ENCODE measurements at regions not wholly inside any gene's neighbourhood (a gene's known extent, or its start where the extent isn't known, plus 50 kb on each side); places are given as distances from the start of the nearest gene placed in this dataset.
"Not testable (repeated sequence)": the region's sequence is repeated elsewhere in the genome, so short reads cannot be mapped to it uniquely, and the experiment has no call there.

DNA sequence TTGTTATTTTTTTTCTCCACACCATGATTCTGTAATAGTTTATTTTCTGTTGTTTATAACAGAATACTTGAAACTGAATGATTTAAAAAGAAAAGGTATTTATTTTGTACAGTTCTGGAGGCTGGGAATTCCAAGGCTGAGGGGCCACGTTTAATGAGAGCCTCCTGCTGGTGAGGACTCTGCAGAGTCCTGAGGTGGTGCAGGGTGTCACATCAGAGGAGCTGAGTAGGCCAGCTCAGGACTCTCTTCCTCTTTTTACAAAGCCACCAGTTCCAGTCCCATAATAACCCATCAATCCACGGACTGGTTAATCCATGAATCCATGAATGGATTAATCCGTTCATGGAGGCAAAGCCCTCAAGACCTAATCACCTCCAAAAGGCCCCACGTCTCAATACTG is 71.6 kb downstream of the TFAP2A start:
- DNase-seq: no peak

DNA sequence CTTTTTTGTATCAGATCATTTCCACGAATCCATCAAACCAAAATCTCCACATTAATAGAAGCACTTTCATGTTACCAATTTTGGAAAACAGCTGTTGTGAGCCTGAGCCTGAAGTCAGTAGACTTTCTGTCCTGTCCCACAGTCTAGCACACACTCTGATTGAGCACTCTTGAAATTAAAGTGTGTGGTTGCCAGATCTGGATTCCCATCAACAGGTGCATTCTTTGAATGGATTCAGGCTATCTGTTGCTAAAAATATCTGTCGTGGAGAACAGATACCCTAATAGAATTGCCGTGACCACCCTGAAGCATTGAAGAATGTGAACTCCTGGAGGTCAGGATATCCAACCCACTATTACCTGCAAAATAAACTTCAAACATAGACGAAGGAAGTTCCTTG is 73.3 kb downstream of the TFAP2A start:
- DNase-seq: no peak

DNA sequence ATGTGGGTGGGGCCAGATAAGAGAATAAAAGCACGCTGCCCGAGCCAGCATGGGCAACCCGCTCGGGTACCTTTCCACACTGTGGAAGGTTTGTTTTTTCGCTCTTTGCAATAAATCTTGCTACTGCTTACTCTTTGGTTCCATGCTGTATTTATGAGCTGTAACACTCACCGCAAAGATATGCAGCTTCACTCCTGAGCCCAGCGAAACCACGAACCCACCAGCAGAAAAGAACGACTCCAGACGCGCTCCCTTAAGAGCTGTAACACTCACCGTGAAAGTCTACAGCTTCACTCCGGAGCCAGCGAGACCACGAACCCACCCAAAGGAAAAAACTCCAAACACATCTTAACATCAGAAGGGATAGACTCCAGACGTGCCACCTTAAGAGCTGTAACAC is 76.7 kb downstream of the TFAP2A start:
- DNase-seq: no peak

DNA sequence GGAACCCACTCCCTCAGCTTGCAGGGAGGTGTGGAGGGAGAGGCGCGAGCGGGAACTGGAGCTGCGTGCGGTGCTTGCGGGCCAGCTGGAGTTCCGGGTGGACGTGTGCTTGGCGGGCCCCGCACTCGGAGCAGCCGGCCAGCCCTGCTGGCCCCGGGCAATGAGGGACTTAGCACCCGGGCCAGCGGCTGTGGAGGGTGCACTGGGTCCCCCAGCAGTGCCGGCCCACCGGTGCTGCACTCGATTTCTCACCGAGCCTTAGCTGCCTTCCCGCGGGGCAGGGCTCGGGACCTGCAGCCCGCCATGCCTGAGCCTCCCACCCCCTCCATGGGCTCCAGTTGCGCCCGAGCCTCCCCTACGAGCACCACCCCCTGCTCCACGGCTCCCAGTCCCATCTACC is 77.5 kb downstream of the TFAP2A start:
- not testable (repeated sequence) for DNase-seq

DNA sequence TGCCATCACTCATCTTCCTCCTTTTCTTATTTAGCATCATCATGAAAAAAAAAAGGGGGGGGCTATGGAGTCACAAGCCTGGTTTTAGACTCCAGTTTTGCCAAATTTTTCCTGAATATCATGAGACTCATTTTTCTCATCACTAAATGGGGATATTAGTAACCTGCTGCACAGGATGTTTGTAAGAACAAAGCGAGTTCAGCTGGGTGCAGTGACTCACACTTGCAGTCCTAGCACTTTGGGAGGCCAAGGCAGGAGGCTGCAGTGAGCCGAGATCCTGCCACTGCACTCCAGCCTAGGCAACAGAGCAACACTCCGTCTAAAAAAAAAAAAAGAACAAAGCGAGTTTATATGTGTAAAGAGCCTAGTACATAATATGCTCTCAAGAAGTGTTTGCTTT is 82.8 kb downstream of the TFAP2A start:
- DNase-seq: no peak

DNA sequence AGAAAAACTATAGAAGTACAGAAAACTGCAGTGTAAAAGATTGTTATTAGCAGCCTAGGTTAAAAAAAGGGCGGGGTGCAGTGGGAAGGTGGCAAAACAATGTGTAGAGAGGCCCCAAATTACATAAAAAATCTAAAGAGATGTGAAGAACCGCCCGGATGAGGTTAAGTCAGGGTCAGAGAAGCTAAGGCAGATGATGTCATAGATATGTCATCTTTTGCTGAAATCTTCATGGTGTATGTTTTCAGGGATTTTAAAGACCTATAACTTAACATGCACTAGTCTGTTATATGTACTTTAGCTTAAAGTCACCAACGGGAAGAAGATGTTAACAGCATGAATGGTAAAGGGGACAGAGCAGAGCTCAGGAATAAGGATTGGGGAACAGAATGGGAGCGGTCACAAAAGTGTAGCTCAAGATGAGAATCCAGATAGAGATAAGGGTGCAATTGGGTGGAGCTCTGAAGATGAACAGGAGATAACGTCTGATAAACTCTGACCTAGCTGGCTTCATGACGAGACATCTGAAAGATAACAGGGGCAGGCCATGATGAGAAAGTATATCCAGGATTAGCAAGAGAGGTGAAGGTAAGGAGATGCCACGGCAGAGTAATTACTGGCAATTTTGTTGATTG is 83.4 kb downstream of the TFAP2A start:
- no peak for DNase-seq

DNA sequence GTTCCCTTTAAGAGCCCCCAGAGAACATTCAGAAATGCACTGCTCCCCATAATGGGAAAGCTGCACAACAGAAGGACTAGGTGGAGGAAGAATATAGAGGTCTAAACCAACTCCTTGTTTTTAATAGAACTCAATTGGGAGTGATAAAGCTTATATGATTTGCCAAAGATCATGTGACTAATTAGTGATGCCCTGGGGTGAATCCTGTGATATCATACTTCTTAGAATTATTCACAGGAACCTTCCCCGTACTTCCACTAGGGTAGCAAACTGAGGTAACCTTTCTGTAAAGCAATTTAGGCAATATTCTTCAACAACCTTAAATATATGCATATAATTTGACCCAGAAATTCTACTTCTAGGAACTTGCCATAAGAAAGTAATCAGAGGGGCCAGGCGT is 84.4 kb downstream of the TFAP2A start:
- no peak for DNase-seq

DNA sequence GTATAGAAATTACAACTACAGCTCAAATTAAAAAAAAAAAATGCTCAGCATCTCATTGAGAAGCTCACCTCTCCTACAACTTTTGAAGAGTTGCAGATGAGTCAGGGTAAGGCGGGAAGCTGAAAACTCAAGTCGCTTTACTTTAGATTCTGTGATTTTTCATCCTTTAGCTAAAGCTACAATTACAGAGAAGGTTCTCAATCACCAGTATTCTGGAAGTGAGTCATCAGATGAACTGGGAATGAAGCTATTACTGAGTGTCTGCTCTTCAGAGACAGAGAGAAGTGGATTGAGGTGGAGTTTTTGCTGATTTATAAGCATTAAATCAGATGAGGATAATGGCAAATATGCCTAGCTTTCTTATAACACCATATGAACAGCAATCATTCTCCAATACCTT is 91.9 kb downstream of the TFAP2A start:
- DNase-seq: no peak

DNA sequence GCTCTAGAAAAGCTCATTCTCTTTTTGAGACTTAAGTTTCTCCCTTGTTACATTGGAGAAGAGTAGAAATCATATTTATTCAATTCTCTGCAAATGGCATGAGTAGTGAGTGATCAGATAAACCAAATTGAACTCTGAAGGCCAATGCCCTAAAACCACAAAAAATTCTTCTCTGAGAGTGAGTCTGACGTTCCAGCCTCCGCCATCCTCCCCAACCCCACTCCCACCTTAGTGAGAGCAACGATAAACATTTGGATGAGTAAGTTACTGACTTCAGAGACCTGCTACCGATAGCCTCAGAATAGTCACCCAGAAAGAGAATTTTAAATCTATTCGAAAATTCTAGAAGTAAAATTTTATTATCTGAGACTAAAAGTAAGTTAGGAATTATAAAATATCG is 94.6 kb downstream of the TFAP2A start:
- no peak for DNase-seq

DNA sequence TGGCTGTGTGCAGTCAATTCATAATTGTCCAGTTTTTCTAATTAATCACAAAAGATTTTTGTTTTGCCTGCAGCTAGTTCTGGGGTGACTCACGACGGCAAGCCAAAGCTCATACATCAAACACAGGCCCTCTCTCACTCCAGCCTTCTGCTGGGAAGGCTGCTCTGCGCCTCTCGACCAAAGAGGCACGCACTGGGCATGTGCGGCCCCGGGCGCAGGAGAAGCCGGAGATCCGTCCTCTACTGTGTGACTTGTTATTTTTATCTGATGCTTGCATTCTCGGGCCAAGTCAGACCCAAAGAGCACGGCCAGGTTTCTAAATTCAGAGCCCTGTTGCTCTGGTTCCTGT is 98.5 kb downstream of the TFAP2A start:
- DNase-seq: no peak

DNA sequence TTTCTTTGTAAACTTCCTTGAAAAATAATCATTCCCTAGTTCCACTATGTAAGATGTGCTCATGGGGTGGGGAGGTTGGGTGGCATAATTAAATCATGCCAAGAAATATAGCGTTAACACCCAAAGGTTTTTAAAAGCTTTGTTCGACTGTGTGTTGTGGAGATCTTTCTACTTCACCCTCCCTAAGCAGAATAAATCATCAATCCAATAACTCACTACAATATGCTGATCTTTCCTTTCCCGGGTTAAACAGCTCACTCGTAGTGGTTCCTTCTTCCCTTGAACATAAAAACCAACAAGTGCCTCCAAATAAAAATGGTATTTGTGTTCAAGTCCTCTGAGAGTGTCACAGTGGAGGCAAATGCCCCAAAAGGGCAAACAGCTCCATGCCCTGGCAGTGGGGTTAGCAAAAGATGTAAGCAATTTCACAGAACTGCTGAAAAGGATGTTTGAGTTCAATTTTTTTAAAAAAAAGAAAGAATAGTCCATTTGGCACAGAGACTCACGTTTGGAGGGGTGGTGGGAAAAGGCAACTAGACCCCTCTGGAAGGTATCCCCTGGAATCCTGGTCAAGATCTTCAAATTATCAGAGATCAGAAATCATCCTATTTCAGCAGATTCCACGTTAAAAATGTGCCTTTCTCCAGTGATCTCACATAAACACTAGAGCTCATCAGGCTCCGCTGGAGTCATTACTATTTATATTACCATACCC is 99.1 kb downstream of the TFAP2A start:
- no peak for DNase-seq

DNA sequence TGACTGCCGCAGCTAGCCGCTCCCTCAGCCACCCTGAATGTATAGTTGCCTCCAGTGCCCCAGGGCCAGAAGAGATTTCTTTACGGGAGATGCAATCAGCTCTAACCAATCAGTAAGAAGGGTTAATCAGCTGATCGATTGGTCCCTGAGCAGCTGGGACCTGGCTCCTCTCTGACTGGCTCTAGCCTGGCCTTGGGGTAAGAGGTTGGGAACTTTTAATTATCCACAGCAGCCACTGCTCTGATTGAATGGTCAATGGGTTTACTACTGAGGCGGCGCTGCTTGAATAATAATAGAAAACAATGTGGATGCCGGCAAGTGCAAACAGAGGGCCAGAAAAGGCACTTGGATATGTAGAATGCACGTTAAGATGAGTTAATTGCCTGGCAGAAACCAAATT is 99.8 kb downstream of the TFAP2A start:
- no peak for DNase-seq

DNA sequence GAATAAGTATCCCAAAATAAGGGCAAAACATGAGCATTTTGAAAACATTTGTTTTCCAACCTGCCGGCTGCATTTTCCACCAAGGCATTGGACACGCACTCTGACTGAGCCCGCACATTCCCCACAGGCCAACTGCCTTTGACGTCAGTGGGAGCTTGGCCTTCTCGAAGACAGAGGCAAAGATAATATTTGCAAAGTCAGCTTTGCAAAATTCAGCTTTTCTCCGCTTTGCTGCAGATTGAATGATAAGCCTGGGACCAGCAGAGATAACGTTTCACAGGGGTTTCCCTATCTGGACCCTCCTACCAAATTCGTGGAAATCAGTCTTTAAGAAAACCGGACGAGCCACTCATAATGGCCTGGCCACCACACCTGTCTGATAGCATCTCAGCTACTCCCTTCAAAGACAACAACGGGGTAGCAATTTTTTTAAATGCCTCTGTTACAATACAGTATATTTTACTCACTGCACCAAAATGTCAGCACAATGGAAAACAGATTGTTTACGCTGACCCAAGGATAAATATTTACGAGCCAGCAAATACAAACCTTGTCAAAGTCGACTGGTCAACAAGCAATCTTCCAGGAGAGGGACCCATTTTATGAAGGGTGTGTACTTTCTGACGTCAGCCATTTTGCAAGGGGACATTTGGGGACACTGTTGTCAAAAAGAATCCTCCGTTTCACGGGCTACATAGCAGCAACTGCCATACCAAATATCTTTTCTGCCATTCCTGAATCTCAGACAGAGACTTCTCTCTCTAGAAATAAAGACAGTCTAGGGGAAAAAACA is 100.5 kb downstream of the TFAP2A start:
- no peak for DNase-seq

DNA sequence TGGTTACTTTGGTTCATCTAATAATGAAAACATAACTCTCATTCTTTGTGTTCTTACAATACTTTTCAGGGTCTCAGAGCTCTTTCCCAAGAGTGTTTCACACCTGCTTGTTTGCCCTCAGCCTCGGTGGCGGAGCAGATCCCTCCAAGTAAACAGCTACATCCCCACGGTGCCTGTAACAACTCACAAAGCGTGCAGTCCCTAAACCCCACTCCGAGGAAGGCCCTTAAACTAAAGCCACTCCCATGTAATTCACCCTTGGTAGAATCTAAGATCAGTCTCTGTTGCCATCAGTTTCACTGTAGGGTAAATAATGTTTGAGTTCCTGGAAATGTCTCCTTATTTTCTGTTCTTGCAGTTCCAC is 101.1 kb downstream of the TFAP2A start:
- DNase-seq: no peak

DNA sequence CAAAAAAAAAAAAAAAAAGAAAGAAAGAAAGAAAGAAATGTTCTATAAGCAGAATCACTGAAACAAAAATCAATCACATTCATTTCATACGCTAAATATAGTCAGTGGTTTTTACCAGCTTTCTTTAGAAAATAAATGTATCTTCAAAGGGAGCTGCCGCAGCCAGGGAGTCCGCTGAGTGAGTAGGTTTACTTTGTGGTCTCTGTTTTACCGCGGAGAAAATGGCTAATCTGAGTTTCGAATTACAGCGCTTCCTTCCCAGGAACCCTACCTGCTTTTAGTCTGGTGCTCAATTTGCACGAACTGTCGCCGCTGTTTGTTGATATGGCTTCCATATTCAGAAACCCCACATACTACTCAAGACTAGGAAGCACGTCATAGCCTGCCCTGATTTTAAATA is 102.4 kb downstream of the TFAP2A start:
- DNase-seq: no peak

DNA sequence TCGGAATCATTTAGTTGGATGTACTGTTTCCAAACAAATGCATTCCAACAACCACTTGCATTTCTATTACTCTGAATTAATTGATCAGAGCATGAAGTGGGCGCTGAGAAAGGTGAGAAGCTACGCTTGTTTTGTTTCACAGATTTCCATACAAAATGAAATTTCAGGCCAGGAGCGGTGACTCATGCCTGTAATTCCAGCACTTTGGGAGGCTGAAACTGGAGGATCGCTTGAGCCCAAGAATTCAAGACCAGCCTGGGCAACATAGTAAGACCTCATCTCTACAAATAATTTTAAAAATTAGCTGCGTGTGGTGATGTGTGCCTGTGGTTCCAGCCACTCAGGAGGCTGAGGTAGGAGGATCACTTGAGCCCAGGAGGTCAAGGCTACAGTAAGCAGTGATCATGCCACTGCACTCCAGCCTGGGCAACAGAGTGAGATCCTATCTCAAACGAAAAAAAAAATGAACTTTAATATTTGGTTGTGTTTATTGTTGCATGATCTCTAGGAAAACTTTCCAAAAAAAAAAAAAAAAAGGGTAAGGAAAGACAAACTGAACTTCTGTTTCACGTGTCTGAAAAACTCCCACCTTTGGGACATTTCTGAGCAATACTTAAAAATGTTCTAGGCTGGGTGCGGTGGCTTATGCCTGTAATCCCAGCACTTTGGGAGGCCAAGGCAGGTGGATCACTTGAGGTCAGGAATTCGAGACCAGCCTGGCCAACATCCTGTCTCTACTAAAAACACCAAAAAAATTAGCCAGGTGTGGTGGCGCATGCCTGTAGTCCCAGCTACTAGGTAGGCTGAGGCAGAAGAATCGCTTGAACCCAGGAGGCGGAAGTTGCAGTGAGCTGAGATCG is 103.1 kb downstream of the TFAP2A start:
- DNase-seq: not testable (repeated sequence)

DNA sequence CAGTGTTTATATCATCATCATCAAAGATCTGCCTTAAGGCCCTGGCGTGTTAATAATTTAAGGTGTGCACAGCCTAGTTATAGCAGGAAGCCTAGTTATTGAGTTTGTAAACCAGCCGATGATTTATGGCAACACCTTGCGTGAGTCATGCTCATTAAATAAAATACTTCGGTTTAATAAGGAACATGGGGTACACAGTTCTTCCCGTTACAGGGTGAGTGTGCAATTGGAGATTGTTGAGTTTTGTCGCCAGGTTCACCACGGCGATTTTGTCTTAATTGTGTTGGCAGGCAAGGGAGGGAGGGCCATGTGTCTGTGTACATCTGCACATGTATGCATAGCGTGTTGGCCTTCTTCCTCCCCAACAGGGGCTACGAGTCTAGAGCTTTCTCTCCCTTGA is 104.0 kb downstream of the TFAP2A start:
- DNase-seq: no peak

DNA sequence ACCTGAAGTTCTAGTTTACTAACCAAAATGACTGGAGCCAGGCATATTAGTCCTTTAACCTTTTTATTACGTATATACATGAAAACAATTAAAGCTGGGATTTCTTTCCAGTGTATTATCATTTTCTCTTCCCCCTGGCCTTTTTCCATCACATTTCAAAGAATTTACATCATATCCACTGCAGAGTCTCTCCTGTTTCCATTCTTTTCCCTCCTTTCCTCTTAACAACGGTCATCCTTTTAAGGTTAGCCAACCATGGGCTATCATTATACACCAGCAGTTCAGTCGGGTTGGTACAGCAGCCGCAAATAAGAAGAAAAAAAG is 104.6 kb downstream of the TFAP2A start:
- no peak for DNase-seq

DNA sequence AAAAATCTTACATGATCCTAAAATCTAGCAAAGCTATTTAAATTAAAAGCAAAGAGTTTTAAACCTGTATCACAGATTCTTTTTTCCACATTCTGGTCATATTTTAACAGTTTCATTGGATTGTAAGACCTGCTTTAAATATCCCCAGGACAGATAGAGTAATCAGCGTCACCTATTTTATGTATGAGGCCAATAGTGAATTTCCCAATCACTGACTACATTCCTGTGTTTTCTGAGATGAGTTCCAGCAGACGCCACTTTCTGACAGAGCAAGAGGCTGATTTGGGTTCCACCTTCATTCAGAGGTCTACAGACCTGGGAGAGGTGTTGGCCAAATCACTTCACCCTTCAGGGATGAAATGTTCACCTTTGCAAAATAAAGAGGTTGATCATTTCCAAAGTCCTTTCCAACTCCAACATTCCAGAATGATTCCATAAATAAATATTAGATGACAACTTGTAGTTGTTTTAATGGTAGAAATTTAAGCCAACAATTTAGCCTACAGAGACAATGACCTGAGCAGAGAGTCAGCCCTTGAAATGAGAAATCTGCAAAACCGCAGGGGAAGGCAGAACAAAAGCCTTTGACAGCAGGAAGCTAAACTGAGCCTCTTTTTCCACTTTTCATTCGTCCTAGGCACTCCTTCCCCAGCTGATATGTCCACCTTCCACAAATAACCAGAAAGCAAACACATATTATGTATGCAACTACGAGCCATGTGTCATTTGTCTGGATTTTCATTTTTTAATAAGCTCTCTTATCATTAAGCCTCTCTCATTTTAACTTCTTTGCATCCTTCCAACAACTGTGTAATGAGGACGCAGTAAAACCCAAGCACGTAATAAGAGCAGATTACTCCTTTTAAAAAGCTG is 105.2 kb downstream of the TFAP2A start:
- no peak for DNase-seq

DNA sequence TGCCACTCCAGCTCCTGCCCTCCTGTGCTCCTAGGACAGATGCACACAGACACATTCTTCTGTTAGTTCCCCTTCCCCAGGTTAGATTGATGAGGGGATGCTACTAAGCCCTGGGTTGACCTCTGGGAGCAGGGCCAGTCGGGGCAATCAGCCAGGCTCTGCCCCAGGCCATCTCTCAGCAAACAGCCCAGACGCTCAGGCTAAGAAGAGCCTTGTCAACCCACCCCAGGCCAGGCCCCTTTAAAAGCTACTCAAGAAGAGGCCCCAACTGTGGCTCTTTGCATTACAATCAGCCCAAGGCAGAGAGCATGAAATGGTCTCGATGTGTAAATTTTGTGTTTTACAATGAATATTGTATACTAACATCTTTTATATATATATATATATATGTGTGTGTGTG is 107.4 kb downstream of the TFAP2A start:
- DNase-seq: no peak

DNA sequence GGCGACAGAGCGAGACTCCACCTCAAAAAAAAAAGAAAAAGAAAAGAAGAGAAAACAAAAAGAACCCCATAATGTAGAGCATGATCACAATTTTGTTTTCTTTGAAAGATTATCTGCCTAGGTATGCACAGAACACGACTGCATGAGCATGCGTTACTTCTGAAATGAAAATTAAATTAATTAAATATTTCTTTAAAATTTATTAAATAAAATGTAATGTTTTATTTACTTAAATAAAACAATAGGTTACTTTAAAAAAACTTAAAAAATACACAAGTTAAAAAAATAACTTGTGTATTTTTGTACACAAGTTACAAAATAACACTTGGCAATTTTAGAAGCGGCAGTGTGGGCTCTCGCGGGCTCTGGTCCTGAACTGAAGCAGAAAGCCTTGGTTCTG is 107.8 kb downstream of the TFAP2A start:
- DNase-seq: no peak

DNA sequence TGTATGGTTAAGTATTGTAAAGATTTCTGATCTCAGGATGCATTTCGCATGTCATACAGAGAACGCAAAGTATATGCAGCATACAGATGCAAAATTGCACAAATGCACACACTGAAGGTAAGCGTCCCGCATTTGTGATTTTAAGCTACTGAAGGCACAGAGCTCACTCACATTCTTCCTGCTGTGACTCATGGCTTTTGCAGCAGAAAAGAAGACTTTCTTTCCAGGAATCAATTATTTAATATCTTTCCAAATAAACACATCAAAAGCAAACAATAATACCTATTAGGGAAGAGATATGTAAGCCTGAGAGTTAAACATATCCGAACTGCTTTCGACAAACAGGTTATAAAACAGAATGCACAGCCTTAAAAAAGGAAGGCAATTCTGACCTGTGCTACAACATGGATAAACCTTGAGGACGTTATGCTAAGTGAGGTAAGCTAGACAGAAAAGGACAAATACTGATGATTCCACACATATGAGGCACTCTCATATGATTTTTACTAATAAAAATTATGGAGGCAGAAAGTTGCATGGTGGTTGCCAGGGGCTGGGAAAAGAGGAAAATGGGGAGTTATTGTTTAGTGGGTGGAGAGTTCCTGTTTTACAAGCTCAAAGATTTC is 109.0 kb downstream of the TFAP2A start:
- DNase-seq: no peak
